H9 (cell line): ENCODE measurements at regions not wholly inside any gene's neighbourhood (a gene's known extent, or its start where the extent isn't known, plus 50 kb on each side); places are given as distances from the start of the nearest gene placed in this dataset.
A peak's percentile ranks its signal among the peaks of the same experiment; 100 is the strongest.

Source experiments
- DNase-seq: peaks from one replicate; pipeline ENCODE4 v3.0.0-alpha.2; 2017
- H2AFZ ChIP-seq: one replicate; pipeline ENCODE4 v1.6.1; 2013; ENCODE audit warnings: mild to moderate bottlenecking, low read length, control low read depth, moderate library complexity
- H2AK5ac ChIP-seq: 2 replicates; pipeline ENCODE4 v1.6.1; 2013; ENCODE audit warnings: low read length, control low read depth, mixed read lengths; ENCODE audit not compliant: insufficient read length
- H2BK120ac ChIP-seq: one replicate; pipeline ENCODE4 v1.6.1; 2013; ENCODE audit warnings: low read depth, mild to moderate bottlenecking, low read length, control low read depth, inconsistent platforms; ENCODE audit not compliant: poor library complexity, severe bottlenecking
- H2BK12ac ChIP-seq: 2 replicates; pipeline ENCODE4 v1.6.1; 2013; ENCODE audit warnings: low read length, control low read depth, mixed read lengths, low read depth; ENCODE audit not compliant: insufficient read length
- H2BK15ac ChIP-seq: 2 replicates; pipeline ENCODE4 v1.6.1; 2013; ENCODE audit warnings: low read depth, low read length, control low read depth
- H2BK20ac ChIP-seq: one replicate; pipeline ENCODE4 v1.6.1; 2013; ENCODE audit warnings: low read depth, mild to moderate bottlenecking, low read length, control low read depth, inconsistent platforms; ENCODE audit not compliant: poor library complexity, severe bottlenecking
- H2BK5ac ChIP-seq: 2 replicates; pipeline ENCODE4 v1.6.1; 2013; ENCODE audit warnings: low read length, control low read depth, mixed read lengths; ENCODE audit not compliant: insufficient read length
- H3K14ac ChIP-seq: 2 replicates; pipeline ENCODE4 v1.6.1; 2013; ENCODE audit warnings: low read length, control low read depth; ENCODE audit not compliant: insufficient read depth
- H3K18ac ChIP-seq: 2 replicates; pipeline ENCODE4 v1.6.1; 2013; ENCODE audit warnings: low read depth, mild to moderate bottlenecking, mixed read lengths, low read length, control low read depth; ENCODE audit not compliant: insufficient read length
- H3K23ac ChIP-seq: 2 replicates; pipeline ENCODE4 v1.6.1; 2013; ENCODE audit warnings: low read length, control low read depth, mixed read lengths, low read depth; ENCODE audit not compliant: insufficient read length
- H3K23me2 ChIP-seq: 2 replicates; pipeline ENCODE4 v1.6.1; 2013; ENCODE audit warnings: low read depth, mild to moderate bottlenecking, mixed read lengths, low read length, control low read depth; ENCODE audit not compliant: insufficient read length, poor library complexity, severe bottlenecking
- H3K27ac ChIP-seq: 2 replicates; pipeline ENCODE4 v1.5.1; 2013; ENCODE audit warnings: low read length, control low read depth, mixed read lengths, low read depth; ENCODE audit not compliant: insufficient read length
- H3K27me3 ChIP-seq: 2 replicates; pipeline ENCODE4 v1.6.1; 2013; ENCODE audit warnings: low read length, control low read depth, inconsistent platforms; ENCODE audit not compliant: insufficient read depth
- H3K4ac ChIP-seq: 2 replicates; pipeline ENCODE4 v1.6.1; 2013; ENCODE audit warnings: low read depth, mild to moderate bottlenecking, control low read depth, inconsistent platforms, low read length, moderate library complexity
- H3K4me1 ChIP-seq: 2 replicates; pipeline ENCODE4 v1.6.1; 2013; ENCODE audit warnings: low read length, control low read depth, inconsistent platforms; ENCODE audit not compliant: insufficient read depth
- H3K4me2 ChIP-seq: 2 replicates; pipeline ENCODE4 v1.6.1; 2013; ENCODE audit warnings: low read length, control low read depth, mixed read lengths; ENCODE audit not compliant: insufficient read length, insufficient read depth
- H3K56ac ChIP-seq: 2 replicates; pipeline ENCODE4 v1.6.1; 2013; ENCODE audit warnings: low read depth, mild to moderate bottlenecking, mixed read lengths, low read length, control low read depth; ENCODE audit not compliant: insufficient read length
- H3K79me1 ChIP-seq: 2 replicates; pipeline ENCODE4 v1.6.1; 2013; ENCODE audit warnings: low read depth, mild to moderate bottlenecking, moderate library complexity, low read length, control low read depth, inconsistent platforms; ENCODE audit not compliant: insufficient read depth, poor library complexity, severe bottlenecking
- H3K79me2 ChIP-seq: 2 replicates; pipeline ENCODE4 v1.6.1; 2013; ENCODE audit warnings: low read length, control low read depth, inconsistent platforms; ENCODE audit not compliant: insufficient read depth
- H3K9ac ChIP-seq: 2 replicates; pipeline ENCODE4 v1.6.1; 2013; ENCODE audit warnings: low read length, control low read depth, mixed read lengths; ENCODE audit not compliant: insufficient read length; ENCODE audit errors: extremely low read depth
- H3K9me3 ChIP-seq: one replicate; pipeline ENCODE4 v1.6.1; 2013; ENCODE audit warnings: low read depth, low read length, inconsistent platforms; ENCODE audit not compliant: control insufficient read depth
- H3T11ph ChIP-seq: one replicate; pipeline ENCODE4 v1.6.1; 2013; ENCODE audit warnings: mild to moderate bottlenecking, low read length, control low read depth, inconsistent platforms
- H4K20me1 ChIP-seq: one replicate; pipeline ENCODE4 v1.6.1; 2013; ENCODE audit not compliant: control insufficient read depth, insufficient read length, insufficient read depth
- H4K5ac ChIP-seq: 2 replicates; pipeline ENCODE4 v1.6.1; 2013; ENCODE audit warnings: low read depth, mild to moderate bottlenecking, mixed read lengths, low read length, control low read depth; ENCODE audit not compliant: insufficient read length
- H4K8ac ChIP-seq: replicated peaks from 2 replicates; pipeline ENCODE4 v1.6.1; 2013; ENCODE audit warnings: low read length, control low read depth, mixed read lengths, low read depth; ENCODE audit not compliant: insufficient read length
- H4K91ac ChIP-seq: 2 replicates; pipeline ENCODE4 v1.6.1; 2013; ENCODE audit warnings: low read depth, mild to moderate bottlenecking, moderate library complexity, mixed read lengths, low read length, control low read depth; ENCODE audit not compliant: insufficient read length
- H3K27ac Mint-ChIP-seq, 3 experiments: 2 replicates in 2 of 3; 3 replicates in 1 of 3; pipeline ENCODE4 v1.8.0; 2020 to 2021; ENCODE audit warnings: mixed read lengths in 3 of 3, mild to moderate bottlenecking in 1 of 3, moderate library complexity in 1 of 3
- H3K27me3 Mint-ChIP-seq: 2 replicates; pipeline ENCODE4 v1.8.0; 2021; ENCODE audit warnings: low read depth, mild to moderate bottlenecking, moderate library complexity, mixed read lengths
- H3K36me3 Mint-ChIP-seq, 3 experiments: 2 replicates in 2 of 3; 3 replicates in 1 of 3; pipeline ENCODE4 v1.8.0; 2020 to 2021; ENCODE audit warnings: low read depth in 3 of 3, mixed read lengths in 3 of 3; ENCODE audit not compliant: insufficient read depth in 1 of 3
- H3K4me1 Mint-ChIP-seq, 2 experiments: 2 replicates each; pipeline ENCODE4 v1.8.0; 2020; ENCODE audit warnings: mixed read lengths in 2 of 2
- H3K4me3 Mint-ChIP-seq, 2 experiments: 2 replicates in 1 of 2; 3 replicates in 1 of 2; pipeline ENCODE4 v1.8.0; 2020 to 2021; ENCODE audit warnings: mild to moderate bottlenecking in 2 of 2, mixed read lengths in 2 of 2, moderate library complexity in 1 of 2
- H3K9me3 Mint-ChIP-seq, 2 experiments: 2 replicates in 1 of 2; 3 replicates in 1 of 2; pipeline ENCODE4 v1.8.0; 2020; ENCODE audit warnings: mild to moderate bottlenecking in 2 of 2, mixed read lengths in 2 of 2, moderate library complexity in 1 of 2
- CTCF ChIP-seq: fragments of 200-600 bp; sonication (generic); conservative IDR thresholded peaks from 3 replicates; pipeline ENCODE4 v1.8.0; 2021; ENCODE audit warnings: antibody characterized with exemption, mild to moderate bottlenecking
- WGBS: extraction: QIAGEN DNeasy Blood & Tissue Kit; methylation state at CpG from one replicate; pipeline ENCODE4 v1.1.7; 2013; ENCODE audit warnings: missing lambda C conversion rate, low lambda C conversion rate, mixed read lengths; ENCODE audit not compliant: insufficient read length; ENCODE audit errors: extremely low coverage; 5-methylcytosine and 5-hydroxymethylcytosine counted together

GRCh38 chr2:237230355-237230754 lies 144.7 kb downstream of the COPS8 start:
- Histone ChIP-seq H3K27ac (no peak overlapping the region), H4K5ac (no peak overlapping the region), H2BK15ac (no peak overlapping the region), H3K4me2 (no peak overlapping the region), H2AK5ac (no peak overlapping the region), H3K79me2 (no peaks in the 10 kb centered on the region), H3T11ph (no peak overlapping the region), H3K9ac (no peak overlapping the region), H2BK5ac (no peak overlapping the region), H3K4me1 (no peaks in the 10 kb centered on the region), H3K18ac (no peak overlapping the region), H3K27me3 (0 out of 2 replicates have a peak, but pooled peaks cover 2% of the 10 kb centered on the region), H2BK120ac (no peak overlapping the region), H4K91ac (no peak overlapping the region), H4K20me1 (no peaks in the 10 kb centered on the region), H3K23me2 (no peaks in the 10 kb centered on the region), H3K23ac (no peak overlapping the region), H3K4ac (no peak overlapping the region), H2BK12ac (peak overlapping the region; percentile 51), H3K79me1 (no peaks in the 10 kb centered on the region), H3K56ac (no peak overlapping the region), H2BK20ac (no peak overlapping the region), H2AFZ (no peak overlapping the region), H3K9me3 (no peaks in the 10 kb centered on the region), H4K8ac (no peak overlapping the region), H3K14ac (no peak overlapping the region)
- DNase-seq = no peak
- peaks cover 4% of the 10 kb centered on the region; the same call in 1 of the 2 replicates for H3K27me3 Mint-ChIP-seq
- H3K4me1 Mint-ChIP-seq = no peaks in the 10 kb centered on the region
- H3K4me3 Mint-ChIP-seq = no peak overlapping the region
- no CpG with 5 or more reads among the region's 3 CpGs for WGBS
- H3K9me3 Mint-ChIP-seq = no peaks in the 10 kb centered on the region; a peak in 1 of 5 replicates
- H3K36me3 Mint-ChIP-seq = no peaks in the 10 kb centered on the region
- no peak for TF ChIP-seq CTCF
- H3K27ac Mint-ChIP-seq = no peak overlapping the region
